Loucy (cell line): ENCODE measurements at regions not wholly inside any gene's neighbourhood (a gene's known extent, or its start where the extent isn't known, plus 50 kb on each side); places are given as distances from the start of the nearest gene placed in this dataset.

ENCODE experiments used
- EZH2phosphoT487 ChIP-seq: fragments of 200-600 bp; IDR thresholded peaks from 2 replicates; pipeline ENCODE4 v1.6.1; 2018; ENCODE audit warnings: antibody characterized with exemption, mild to moderate bottlenecking, moderate library complexity, borderline replicate concordance
- TF ChIP-seq, protein P1 (sequence below): fragments of 200-600 bp; sonication (generic); conservative IDR thresholded peaks from 2 replicates; pipeline ENCODE4 v1.5.1; 2014; ENCODE audit warnings: mild to moderate bottlenecking, antibody characterized with exemption, low read length

DNA sequence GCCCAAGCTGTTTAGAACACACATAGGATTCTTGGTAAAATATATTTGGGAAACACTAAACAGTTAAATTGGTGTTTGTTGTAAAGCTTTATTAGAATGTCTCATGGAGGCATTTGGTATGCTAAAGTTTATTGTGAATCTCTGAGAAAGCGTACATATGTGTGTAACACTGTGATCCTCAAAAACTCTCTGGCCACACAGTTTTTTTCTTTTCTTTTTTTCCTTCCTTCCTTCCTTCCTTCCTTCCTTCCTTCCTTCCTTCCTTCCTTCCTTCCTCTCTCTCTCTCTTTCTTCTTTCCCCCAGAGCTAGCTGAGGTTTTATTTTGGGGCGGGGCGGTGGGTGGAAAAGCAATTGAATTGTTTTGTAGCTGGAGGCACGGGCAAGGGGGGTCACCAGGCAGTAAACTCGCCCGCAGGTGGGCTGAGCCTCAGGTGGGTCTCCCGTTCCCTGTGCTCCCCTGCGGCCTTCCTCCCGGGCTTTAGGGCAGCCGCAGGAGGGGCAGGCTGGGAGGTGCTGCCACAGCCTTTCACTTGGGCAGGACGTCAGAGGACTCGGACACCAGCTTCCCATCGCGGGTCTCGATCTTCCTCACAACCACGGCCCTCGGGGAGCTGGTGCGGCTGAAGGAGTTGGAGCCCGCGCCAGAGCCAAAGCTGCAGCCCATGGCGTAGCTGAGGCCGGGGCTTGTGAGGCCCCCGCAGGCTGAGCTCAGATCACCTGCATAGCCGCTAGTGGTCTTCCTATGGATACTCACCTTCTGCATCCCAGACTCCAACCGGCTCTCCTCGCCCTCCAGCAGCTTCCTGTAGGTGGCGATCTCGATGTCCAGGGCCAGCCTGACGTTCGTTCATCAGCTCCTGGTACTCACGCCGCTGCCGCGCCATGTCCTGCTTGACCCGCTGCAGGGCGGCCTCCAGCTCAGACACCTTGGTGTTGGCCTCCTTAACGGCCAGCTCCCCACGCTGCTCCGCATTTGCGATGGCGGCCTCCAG is 459.0 kb downstream of the GATA3 start:
- TF ChIP-seq, protein P1, sequence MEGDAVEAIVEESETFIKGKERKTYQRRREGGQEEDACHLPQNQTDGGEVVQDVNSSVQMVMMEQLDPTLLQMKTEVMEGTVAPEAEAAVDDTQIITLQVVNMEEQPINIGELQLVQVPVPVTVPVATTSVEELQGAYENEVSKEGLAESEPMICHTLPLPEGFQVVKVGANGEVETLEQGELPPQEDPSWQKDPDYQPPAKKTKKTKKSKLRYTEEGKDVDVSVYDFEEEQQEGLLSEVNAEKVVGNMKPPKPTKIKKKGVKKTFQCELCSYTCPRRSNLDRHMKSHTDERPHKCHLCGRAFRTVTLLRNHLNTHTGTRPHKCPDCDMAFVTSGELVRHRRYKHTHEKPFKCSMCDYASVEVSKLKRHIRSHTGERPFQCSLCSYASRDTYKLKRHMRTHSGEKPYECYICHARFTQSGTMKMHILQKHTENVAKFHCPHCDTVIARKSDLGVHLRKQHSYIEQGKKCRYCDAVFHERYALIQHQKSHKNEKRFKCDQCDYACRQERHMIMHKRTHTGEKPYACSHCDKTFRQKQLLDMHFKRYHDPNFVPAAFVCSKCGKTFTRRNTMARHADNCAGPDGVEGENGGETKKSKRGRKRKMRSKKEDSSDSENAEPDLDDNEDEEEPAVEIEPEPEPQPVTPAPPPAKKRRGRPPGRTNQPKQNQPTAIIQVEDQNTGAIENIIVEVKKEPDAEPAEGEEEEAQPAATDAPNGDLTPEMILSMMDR: peak; percentile 23; the same call in 1 of the 2 replicates
- TF ChIP-seq EZH2phosphoT487: no peak
